ENCODE measurements at regions not wholly inside any gene's neighbourhood (a gene's known extent, or its start where the extent isn't known, plus 50 kb on each side); places are given as distances from the start of the nearest gene placed in this dataset.

DNA sequence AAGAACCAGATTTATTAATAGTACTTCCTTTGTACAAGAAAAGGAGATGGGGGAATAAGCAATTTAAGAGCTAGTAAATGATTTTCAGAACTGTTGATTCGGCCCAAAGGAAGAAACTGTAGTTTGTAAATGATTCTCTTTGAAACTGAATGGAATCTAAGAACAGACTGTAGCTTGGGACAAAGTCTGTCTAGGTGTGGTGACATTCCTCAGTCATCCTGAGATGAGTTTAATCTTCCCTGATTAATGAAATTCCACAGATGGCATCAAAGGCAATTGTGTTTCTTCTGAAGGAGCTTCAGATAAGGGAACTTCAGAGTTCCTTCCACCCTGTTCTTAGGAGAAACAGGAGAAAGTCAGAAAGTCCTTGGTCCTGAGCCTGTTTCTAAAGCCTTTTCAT is 2095.9 kb downstream of the LRRC4C start:
- TF ChIP-seq POLR2AphosphoS5 (IDR thresholded peaks at IDR 0.05) (no peak), POLR2A (IDR thresholded peaks at IDR 0.05) (no peak), EP300 (IDR thresholded peaks at IDR 0.05) (no peak)
- TF ChIP-seq, protein P1, sequence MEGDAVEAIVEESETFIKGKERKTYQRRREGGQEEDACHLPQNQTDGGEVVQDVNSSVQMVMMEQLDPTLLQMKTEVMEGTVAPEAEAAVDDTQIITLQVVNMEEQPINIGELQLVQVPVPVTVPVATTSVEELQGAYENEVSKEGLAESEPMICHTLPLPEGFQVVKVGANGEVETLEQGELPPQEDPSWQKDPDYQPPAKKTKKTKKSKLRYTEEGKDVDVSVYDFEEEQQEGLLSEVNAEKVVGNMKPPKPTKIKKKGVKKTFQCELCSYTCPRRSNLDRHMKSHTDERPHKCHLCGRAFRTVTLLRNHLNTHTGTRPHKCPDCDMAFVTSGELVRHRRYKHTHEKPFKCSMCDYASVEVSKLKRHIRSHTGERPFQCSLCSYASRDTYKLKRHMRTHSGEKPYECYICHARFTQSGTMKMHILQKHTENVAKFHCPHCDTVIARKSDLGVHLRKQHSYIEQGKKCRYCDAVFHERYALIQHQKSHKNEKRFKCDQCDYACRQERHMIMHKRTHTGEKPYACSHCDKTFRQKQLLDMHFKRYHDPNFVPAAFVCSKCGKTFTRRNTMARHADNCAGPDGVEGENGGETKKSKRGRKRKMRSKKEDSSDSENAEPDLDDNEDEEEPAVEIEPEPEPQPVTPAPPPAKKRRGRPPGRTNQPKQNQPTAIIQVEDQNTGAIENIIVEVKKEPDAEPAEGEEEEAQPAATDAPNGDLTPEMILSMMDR (IDR thresholded peaks at IDR 0.05), result no peak

Data from stomach (tissue), 4 donors.